SK-N-SH (cell line): ENCODE measurements at regions not wholly inside any gene's neighbourhood (a gene's known extent, or its start where the extent isn't known, plus 50 kb on each side); places are given as distances from the start of the nearest gene placed in this dataset.

Experiments used
- CTCF ChIA-PET: fragments of 300-600, 350-600 bp; formaldehyde crosslinking; extraction: SDS; loops from one replicate; lab custom pipeline; 2021; lab: Yijun Ruan, JAX
- POLR2A ChIA-PET: fragments of 350-600 bp; sonication (Branson Sonifier 250); formaldehyde crosslinking; extraction: SDS; loops from one replicate; lab custom pipeline; 2020; ENCODE audit warnings: antibody characterized with exemption, inconsistent platforms; lab: Yijun Ruan, JAX
- DNase-seq: peaks from one replicate; pipeline ENCODE4 v3.0.0; 2012
- H2AFZ ChIP-seq: fragments of 200-600 bp; sonication (generic); 2 replicates; pipeline ENCODE4 v1.8.1; 2016; ENCODE audit warnings: antibody characterized with exemption, mild to moderate bottlenecking, low read depth
- H3F3A ChIP-seq: fragments of 200-600 bp; sonication (generic); replicated peaks from 2 replicates; pipeline ENCODE3; 2016; ENCODE audit warnings: antibody characterized with exemption, mild to moderate bottlenecking; ENCODE audit not compliant: insufficient read depth
- H3K27ac ChIP-seq, 2 experiments: fragments of 200-500 bp in 1 of 2; fragments of 200-600 bp in 1 of 2; sonication (Bioruptor generic) in 1 of 2; sonication (generic), shearing (Covaris generic) in 1 of 2; 2 replicates each; pipeline versions ENCODE4 v1.5.1 to v1.6.1; 2014 to 2016; ENCODE audit warnings: low read depth in 2 of 2, inconsistent platforms in 1 of 2, low read length in 1 of 2, mild to moderate bottlenecking in 1 of 2, mixed read lengths in 1 of 2
- H3K27me3 ChIP-seq: fragments of 200-600 bp; sonication (generic), shearing (Covaris generic); 2 replicates; pipeline ENCODE4 v1.6.1; 2016; ENCODE audit warnings: mixed run types; ENCODE audit not compliant: insufficient read depth
- H3K36me3 ChIP-seq, 2 experiments: fragments of 200-500 bp in 1 of 2; fragments of 200-600 bp in 1 of 2; sonication (Bioruptor generic) in 1 of 2; sonication (generic) in 1 of 2; replicated peaks in 1 of 2; 2 replicates each; pipeline versions ENCODE3 to v1.5.1; 2014 to 2016; ENCODE audit warnings: low read length in 1 of 2, mild to moderate bottlenecking in 1 of 2; ENCODE audit not compliant: insufficient read depth in 2 of 2, control insufficient read depth in 1 of 2
- H3K4me1 ChIP-seq, 2 experiments: fragments of 200-500 bp in 1 of 2; fragments of 200-600 bp in 1 of 2; sonication (Bioruptor generic) in 1 of 2; sonication (generic), shearing (Covaris generic) in 1 of 2; 2 replicates each; pipeline versions ENCODE4 v1.5.1 to v1.6.1; 2014 to 2016; ENCODE audit warnings: low read depth in 1 of 2, low read length in 1 of 2, mixed run types in 1 of 2; ENCODE audit not compliant: insufficient read depth in 2 of 2, control insufficient read depth in 1 of 2
- H3K4me2 ChIP-seq: fragments of 200-600 bp; sonication (generic), shearing (Covaris generic); 2 replicates; pipeline ENCODE4 v1.6.1; 2017; ENCODE audit warnings: mixed run types
- H3K4me3 ChIP-seq, 2 experiments: fragments of 200-500 bp in 1 of 2; fragments of 200-600 bp in 1 of 2; sonication (Bioruptor generic) in 1 of 2; sonication (generic), shearing (Covaris generic) in 1 of 2; 2 replicates each; pipeline versions ENCODE4 v1.5.1 to v1.8.1; 2014 to 2016; ENCODE audit warnings: low read depth in 2 of 2, inconsistent platforms in 1 of 2, low read length in 1 of 2, mild to moderate bottlenecking in 1 of 2, mixed read lengths in 1 of 2, moderate library complexity in 1 of 2
- H3K79me2 ChIP-seq: fragments of 200-600 bp; sonication (generic); 2 replicates; pipeline ENCODE4 v1.8.1; 2017; ENCODE audit warnings: mild to moderate bottlenecking; ENCODE audit not compliant: insufficient read depth
- H3K9ac ChIP-seq: fragments of 200-600 bp; sonication (generic); 2 replicates; pipeline ENCODE4 v1.6.1; 2017; ENCODE audit warnings: mixed run types
- H3K9me2 ChIP-seq: fragments of 200-600 bp; sonication (generic); 2 replicates; pipeline ENCODE4 v1.6.1; 2017; ENCODE audit warnings: mixed run types
- H3K9me3 ChIP-seq: fragments of 200-600 bp; sonication (generic); 2 replicates; pipeline ENCODE4 v1.6.1; 2017; ENCODE audit warnings: mixed run types, mild to moderate bottlenecking, moderate library complexity
- H4K20me1 ChIP-seq: fragments of 200-600 bp; sonication (generic); 2 replicates; pipeline ENCODE4 v1.6.1; 2017; ENCODE audit warnings: mild to moderate bottlenecking, mixed run types; ENCODE audit not compliant: insufficient read depth
- CTCF ChIP-seq: fragments of 200-600 bp; sonication (generic); IDR thresholded peaks from 2 replicates; pipeline ENCODE4 v1.6.1; 2017; ENCODE audit warnings: antibody characterized with exemption, mild to moderate bottlenecking, moderate library complexity
- ELF1 ChIP-seq: IDR thresholded peaks from 2 replicates; pipeline ENCODE4 v1.4.0; 2012
- EP300 ChIP-seq, 2 experiments: IDR thresholded peaks; 2 replicates each; pipeline versions ENCODE4 v1.4.0 to v1.6.1; 2012; ENCODE audit warnings: borderline replicate concordance in 1 of 2, low read depth in 1 of 2, low read length in 1 of 2
- EZH2phosphoT487 ChIP-seq: fragments of 200-600 bp; sonication (generic); IDR thresholded peaks from 2 replicates; pipeline ENCODE4 v1.6.1; 2017; ENCODE audit warnings: low read depth, mixed run types, mild to moderate bottlenecking, antibody characterized with exemption, moderate library complexity, borderline replicate concordance
- FOSL2 ChIP-seq: IDR thresholded peaks from 2 replicates; pipeline ENCODE4 v1.4.0; 2012; ENCODE audit warnings: low read depth, mild to moderate bottlenecking, moderate library complexity, borderline replicate concordance
- FOXJ3 ChIP-seq: sonication (generic); formaldehyde crosslinking; IDR thresholded peaks from 2 replicates; pipeline ENCODE4 v1.5.1; 2020; ENCODE audit warnings: mild to moderate bottlenecking, missing genetic modification reagents
- GATA2 ChIP-seq: sonication (generic); formaldehyde crosslinking; IDR thresholded peaks from 2 replicates; pipeline ENCODE4 v1.5.0; 2020; ENCODE audit warnings: mild to moderate bottlenecking, missing genetic modification reagents
- IRF3 ChIP-seq: fragments of 150-350 bp; IDR thresholded peaks from 2 replicates; pipeline ENCODE4 v1.6.1; 2016; ENCODE audit warnings: mild to moderate bottlenecking, low read depth, low read length
- JUND ChIP-seq: IDR thresholded peaks from 2 replicates; pipeline ENCODE4 v1.4.0; 2012
- MAX ChIP-seq: IDR thresholded peaks from 2 replicates; pipeline ENCODE4 v1.4.0; 2012; ENCODE audit warnings: low read depth
- MXI1 ChIP-seq: IDR thresholded peaks from 2 replicates; pipeline ENCODE4 v1.6.1; 2012; ENCODE audit warnings: mild to moderate bottlenecking, low read depth, low read length, improper control_type of control experiment
- NRF1 ChIP-seq: IDR thresholded peaks from 2 replicates; pipeline ENCODE4 v1.6.1; 2012; ENCODE audit warnings: low read depth, mild to moderate bottlenecking, low read length
- RAD21 ChIP-seq: IDR thresholded peaks from 2 replicates; pipeline ENCODE4 v1.6.1; 2012; ENCODE audit warnings: mild to moderate bottlenecking, low read length
- RCOR1 ChIP-seq: fragments of 150-350 bp; IDR thresholded peaks from 2 replicates; pipeline ENCODE4 v1.6.1; 2017; ENCODE audit warnings: antibody characterized with exemption, low read length
- RFX5 ChIP-seq: IDR thresholded peaks from 2 replicates; pipeline ENCODE4 v1.6.1; 2012; ENCODE audit warnings: mild to moderate bottlenecking, improper control_type of control experiment, low read length
- SIN3A ChIP-seq: IDR thresholded peaks from 2 replicates; pipeline ENCODE4 v1.6.1; 2012; ENCODE audit warnings: low read depth, mild to moderate bottlenecking, low read length, moderate library complexity, borderline replicate concordance
- TEAD4 ChIP-seq: IDR thresholded peaks from 2 replicates; pipeline ENCODE4 v1.4.0; 2012; ENCODE audit warnings: mild to moderate bottlenecking, borderline replicate concordance; ENCODE audit not compliant: insufficient read depth
- USF2 ChIP-seq: fragments of 150-350 bp; IDR thresholded peaks from 2 replicates; pipeline ENCODE4 v1.6.1; 2017; ENCODE audit warnings: antibody characterized with exemption, low read length, low read depth, borderline replicate concordance
- YY1 ChIP-seq: IDR thresholded peaks from 2 replicates; pipeline ENCODE4 v1.4.0; 2012; ENCODE audit warnings: low read depth, mild to moderate bottlenecking
- WGBS: methylation state at CpG from one replicate; pipeline ENCODE4 v1.1.6; 2017; ENCODE audit warnings: low lambda C conversion rate; 5-methylcytosine and 5-hydroxymethylcytosine counted together

- no peaks in the 10 kb centered on the region; the same call in 1 of the 2 replicates for H3K27me3 ChIP-seq
- TF ChIP-seq ELF1 (no peak), EZH2phosphoT487 (no peak), FOXJ3 (CRISPR knock-in tag) (no peak), GATA2 (no peak), NRF1 (no peak)
- H3K9ac ChIP-seq = no peak overlapping the region
- ChIA-PET POLR2A (no interaction called here), CTCF (no interaction called here)
- no peak for DNase-seq
- no peak overlapping the region for H3K4me3 ChIP-seq
- no peaks in the 10 kb centered on the region for H3K9me3 ChIP-seq
- no peak overlapping the region for H3K27ac ChIP-seq
- no peaks in the 10 kb centered on the region for H3K79me2 ChIP-seq
- H2AFZ ChIP-seq = no peak overlapping the region
- no peaks in the 10 kb centered on the region for H3K4me1 ChIP-seq
- no peaks in the 10 kb centered on the region for H4K20me1 ChIP-seq
- H3K4me2 ChIP-seq = no peak overlapping the region
- H3K36me3 ChIP-seq = no peaks in the 10 kb centered on the region
- no peaks in the 10 kb centered on the region for H3K9me2 ChIP-seq
- 17% methylated on average over 1 of the region's 1 CpG for WGBS
- no peaks in the 10 kb centered on the region for H3F3A ChIP-seq
Measured at GRCh38 chr4:37759833-37760232, 66.7 kb upstream of the PGM2 start.

GRCh38 chr4:37758226-37758625 lies 68.3 kb upstream of the PGM2 start:
- no peak for TF ChIP-seq RAD21
- TF ChIP-seq FOSL2 = no peak
- no peak for TF ChIP-seq NRF1
- TF ChIP-seq MAX = no peak
- no peak for TF ChIP-seq TEAD4
- TF ChIP-seq ELF1 = no peak
- no peak for TF ChIP-seq JUND
- TF ChIP-seq RCOR1 = no peak
- no peak for TF ChIP-seq USF2
- CTCF ChIA-PET = no interaction called here

GRCh38 chr4:37757761-37758160 lies 68.7 kb upstream of the PGM2 start:
- WGBS = 35% methylated on average over 4 of the region's 4 CpGs
- DNase-seq = no peak
- Histone ChIP-seq H3K4me2 (no peak overlapping the region), H3K9me3 (no peaks in the 10 kb centered on the region), H3K9me2 (no peaks in the 10 kb centered on the region), H3K27me3 (peaks cover 7% of the 10 kb centered on the region; the same call in 1 of the 2 replicates), H3K4me3 (no peak overlapping the region), H3K4me1 (no peaks in the 10 kb centered on the region), H3K9ac (no peak overlapping the region), H3K36me3 (no peaks in the 10 kb centered on the region), H3F3A (no peaks in the 10 kb centered on the region), H2AFZ (no peak overlapping the region), H3K27ac (no peak overlapping the region), H4K20me1 (no peaks in the 10 kb centered on the region), H3K79me2 (no peaks in the 10 kb centered on the region)
- ChIA-PET CTCF (interaction anchor here (1.2 kb wide), 1 partner anchor 155 kb away, joined by 4 read pairs; no protein-coding TSS in a partner anchor), POLR2A (no interaction called here)
- no peak for TF ChIP-seq TEAD4
- no peak for TF ChIP-seq RAD21
- no peak for TF ChIP-seq SIN3A
- no peak for TF ChIP-seq YY1
- TF ChIP-seq CTCF = no peak
- no peak for TF ChIP-seq RFX5
- TF ChIP-seq EZH2phosphoT487 = no peak
- no peak for TF ChIP-seq IRF3
- TF ChIP-seq RCOR1 = no peak
- TF ChIP-seq EP300 (IDR thresholded peaks at IDR 0.05; ENCODE audit: borderline replicate concordance in 1 of 2, low read depth in 1 of 2, low read length in 1 of 2) = no peak
- TF ChIP-seq MXI1 = no peak

More at GRCh38 chr4:37758226-37758625, 68.3 kb upstream of the PGM2 start:
- Histone ChIP-seq H3K9ac (no peak overlapping the region), H3K36me3 (no peaks in the 10 kb centered on the region), H3K9me3 (no peaks in the 10 kb centered on the region), H3K27me3 (peaks cover 7% of the 10 kb centered on the region; the same call in 1 of the 2 replicates), H3K4me2 (no peak overlapping the region), H3K9me2 (no peaks in the 10 kb centered on the region), H4K20me1 (no peaks in the 10 kb centered on the region), H3K4me1 (no peaks in the 10 kb centered on the region), H3K4me3 (no peak overlapping the region), H3F3A (no peaks in the 10 kb centered on the region), H3K79me2 (no peaks in the 10 kb centered on the region), H2AFZ (no peak overlapping the region), H3K27ac (no peak overlapping the region)
- POLR2A ChIA-PET = no interaction called here
- no peak for DNase-seq
- WGBS = 53% methylated on average over 1 of the region's 1 CpG
